ENCODE measurements at regions not wholly inside any gene's neighbourhood (a gene's known extent, or its start where the extent isn't known, plus 50 kb on each side); places are given as distances from the start of the nearest gene placed in this dataset.

DNA sequence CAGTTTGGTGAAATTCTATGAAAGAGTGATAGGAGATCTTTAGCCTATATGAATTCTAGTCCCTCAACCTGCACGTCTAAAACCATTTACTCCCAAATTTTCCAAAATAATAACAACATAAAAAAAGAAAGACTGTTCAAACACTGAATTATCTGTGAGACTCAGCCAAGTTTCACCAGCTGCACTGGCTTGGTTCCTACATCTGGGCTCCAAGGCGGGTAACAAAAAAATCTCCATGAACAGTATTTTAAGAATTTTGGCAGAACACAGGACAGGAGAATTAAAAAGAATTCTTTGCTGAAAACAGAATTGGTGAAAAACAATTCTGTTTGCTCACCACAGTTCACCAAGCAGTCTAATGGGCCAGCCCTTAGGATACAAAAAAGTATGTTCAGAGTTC, 536.8 kb upstream of the ATP2B1 start:
- Histone ChIP-seq H3K4me3 (ENCODE audit: low read length) (no peak overlapping the region), H3K27me3 (replicated peaks; ENCODE audit: insufficient read depth, low read length) (no peaks in the 10 kb centered on the region), H3K27ac (ENCODE audit: low read length) (no peak overlapping the region), H3K4me2 (ENCODE audit: low read depth, low read length) (no peak overlapping the region), H3K4me1 (ENCODE audit: low read length) (peaks cover 1% of the 10 kb centered on the region; the same call in 1 of the 2 replicates), H3K36me3 (replicated peaks; ENCODE audit: insufficient read depth, low read length) (no peaks in the 10 kb centered on the region), H3K9ac (ENCODE audit: low read length) (no peak overlapping the region), H3K9me3 (replicated peaks; ENCODE audit: insufficient read depth, low read length) (no peaks in the 10 kb centered on the region), H2AFZ (ENCODE audit: low read length) (no peak overlapping the region), H3K79me2 (ENCODE audit: low read length) (no peaks in the 10 kb centered on the region), H3F3A (ENCODE audit: insufficient read depth, low read length) (no peaks in the 10 kb centered on the region), H3K9me2 (replicated peaks; ENCODE audit: insufficient read depth, low read length) (no peaks in the 10 kb centered on the region), H4K20me1 (ENCODE audit: insufficient read depth, low read length) (no peaks in the 10 kb centered on the region)
- no peak for TF ChIP-seq EZH2 (optimal IDR thresholded peaks at IDR 0.05; ENCODE audit: low read depth, low read length)
- no peak for TF ChIP-seq EZH2phosphoT487 (IDR thresholded peaks at IDR 0.05; ENCODE audit: low read length)
- TF ChIP-seq, protein P1, sequence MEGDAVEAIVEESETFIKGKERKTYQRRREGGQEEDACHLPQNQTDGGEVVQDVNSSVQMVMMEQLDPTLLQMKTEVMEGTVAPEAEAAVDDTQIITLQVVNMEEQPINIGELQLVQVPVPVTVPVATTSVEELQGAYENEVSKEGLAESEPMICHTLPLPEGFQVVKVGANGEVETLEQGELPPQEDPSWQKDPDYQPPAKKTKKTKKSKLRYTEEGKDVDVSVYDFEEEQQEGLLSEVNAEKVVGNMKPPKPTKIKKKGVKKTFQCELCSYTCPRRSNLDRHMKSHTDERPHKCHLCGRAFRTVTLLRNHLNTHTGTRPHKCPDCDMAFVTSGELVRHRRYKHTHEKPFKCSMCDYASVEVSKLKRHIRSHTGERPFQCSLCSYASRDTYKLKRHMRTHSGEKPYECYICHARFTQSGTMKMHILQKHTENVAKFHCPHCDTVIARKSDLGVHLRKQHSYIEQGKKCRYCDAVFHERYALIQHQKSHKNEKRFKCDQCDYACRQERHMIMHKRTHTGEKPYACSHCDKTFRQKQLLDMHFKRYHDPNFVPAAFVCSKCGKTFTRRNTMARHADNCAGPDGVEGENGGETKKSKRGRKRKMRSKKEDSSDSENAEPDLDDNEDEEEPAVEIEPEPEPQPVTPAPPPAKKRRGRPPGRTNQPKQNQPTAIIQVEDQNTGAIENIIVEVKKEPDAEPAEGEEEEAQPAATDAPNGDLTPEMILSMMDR (IDR thresholded peaks at IDR 0.05; ENCODE audit: low read length), result no peak
- no peak for DNase-seq

DNA sequence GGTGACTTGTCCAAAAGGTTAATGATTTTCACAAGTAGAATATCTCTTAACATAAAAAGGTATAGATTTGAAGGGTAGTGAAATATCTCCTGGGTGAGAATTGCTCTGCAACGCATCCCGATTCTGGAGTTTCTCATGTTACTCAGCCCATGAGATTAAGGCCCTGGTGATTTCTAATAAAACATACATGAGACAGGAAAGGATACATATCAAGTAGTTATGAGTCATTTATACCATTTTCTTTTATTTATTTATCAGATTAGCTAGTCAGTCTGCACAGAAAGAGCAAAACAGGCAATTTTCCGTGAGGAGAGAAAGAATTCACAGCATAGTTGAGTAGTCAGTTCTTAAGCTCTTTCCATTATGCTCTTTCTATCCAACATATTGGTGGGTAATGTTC, 535.6 kb upstream of the ATP2B1 start:
- Histone ChIP-seq H3K36me3 (replicated peaks; ENCODE audit: insufficient read depth, low read length) (no peaks in the 10 kb centered on the region), H3K4me2 (ENCODE audit: low read depth, low read length) (no peak overlapping the region), H3K4me3 (ENCODE audit: low read length) (no peak overlapping the region), H3K9me3 (replicated peaks; ENCODE audit: insufficient read depth, low read length) (no peaks in the 10 kb centered on the region), H3K9me2 (replicated peaks; ENCODE audit: insufficient read depth, low read length) (no peaks in the 10 kb centered on the region), H3K27ac (ENCODE audit: low read length) (no peak overlapping the region), H3K27me3 (replicated peaks; ENCODE audit: insufficient read depth, low read length) (no peaks in the 10 kb centered on the region), H3K4me1 (ENCODE audit: low read length) (no peaks in the 10 kb centered on the region), H3K9ac (ENCODE audit: low read length) (no peak overlapping the region), H4K20me1 (ENCODE audit: insufficient read depth, low read length) (no peaks in the 10 kb centered on the region), H3K79me2 (ENCODE audit: low read length) (no peaks in the 10 kb centered on the region), H3F3A (ENCODE audit: insufficient read depth, low read length) (no peaks in the 10 kb centered on the region), H2AFZ (ENCODE audit: low read length) (no peak overlapping the region)
- TF ChIP-seq EZH2 (optimal IDR thresholded peaks at IDR 0.05; ENCODE audit: low read depth, low read length) (no peak), EZH2phosphoT487 (IDR thresholded peaks at IDR 0.05; ENCODE audit: low read length) (no peak)
- TF ChIP-seq, protein P1 (IDR thresholded peaks at IDR 0.05; ENCODE audit: low read length), result no peak
- DNase-seq, result no peak

DNA sequence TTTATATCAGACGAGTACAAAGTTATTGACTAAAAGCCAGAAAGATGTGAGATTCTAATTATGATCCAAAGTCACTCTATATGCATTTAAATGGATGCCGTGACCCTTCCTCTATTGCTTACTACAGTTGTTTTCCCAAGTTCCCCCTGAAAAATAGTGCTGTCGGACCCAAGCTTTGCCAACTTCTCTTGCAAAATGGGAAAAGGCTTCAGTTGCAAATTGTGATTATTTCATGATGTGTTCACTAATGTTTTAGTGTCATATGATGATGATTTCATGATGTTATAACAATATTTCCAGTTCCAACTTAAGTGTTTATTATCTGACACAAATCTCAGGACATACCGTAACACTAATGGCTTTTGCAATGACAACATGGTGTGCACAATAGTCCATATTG, 534.6 kb upstream of the ATP2B1 start:
- Histone ChIP-seq H3K36me3 (replicated peaks; ENCODE audit: insufficient read depth, low read length) (no peaks in the 10 kb centered on the region), H3F3A (ENCODE audit: insufficient read depth, low read length) (no peaks in the 10 kb centered on the region), H4K20me1 (ENCODE audit: insufficient read depth, low read length) (no peaks in the 10 kb centered on the region), H3K27me3 (replicated peaks; ENCODE audit: insufficient read depth, low read length) (no peaks in the 10 kb centered on the region), H3K4me1 (ENCODE audit: low read length) (no peaks in the 10 kb centered on the region), H3K4me2 (ENCODE audit: low read depth, low read length) (no peak overlapping the region), H3K9ac (ENCODE audit: low read length) (no peak overlapping the region), H2AFZ (ENCODE audit: low read length) (no peak overlapping the region), H3K4me3 (ENCODE audit: low read length) (no peak overlapping the region), H3K9me3 (replicated peaks; ENCODE audit: insufficient read depth, low read length) (no peaks in the 10 kb centered on the region), H3K9me2 (replicated peaks; ENCODE audit: insufficient read depth, low read length) (no peaks in the 10 kb centered on the region), H3K79me2 (ENCODE audit: low read length) (no peaks in the 10 kb centered on the region), H3K27ac (ENCODE audit: low read length) (no peak overlapping the region)
- no peak for DNase-seq
- TF ChIP-seq, protein P1 (IDR thresholded peaks at IDR 0.05; ENCODE audit: low read length), result no peak
- TF ChIP-seq EZH2 (optimal IDR thresholded peaks at IDR 0.05; ENCODE audit: low read depth, low read length) (no peak), EZH2phosphoT487 (IDR thresholded peaks at IDR 0.05; ENCODE audit: low read length) (no peak)
